Mesenchymal stem cell (in vitro differentiated cells and primary cell): ENCODE measurements at regions not wholly inside any gene's neighbourhood (a gene's known extent, or its start where the extent isn't known, plus 50 kb on each side); places are given as distances from the start of the nearest gene placed in this dataset.

Experiments used
- DNase-seq: peaks from one replicate; pipeline ENCODE4 v3.0.0-alpha.2; 2013
- H2AFZ ChIP-seq: one replicate; pipeline ENCODE4 v1.6.1; 2013; ENCODE audit warnings: low read depth, mild to moderate bottlenecking, control low read depth, inconsistent platforms, low read length, moderate library complexity
- H2AK5ac ChIP-seq: 2 replicates; pipeline ENCODE4 v1.6.1; 2013; ENCODE audit warnings: low read length, moderate library complexity, mild to moderate bottlenecking, inconsistent platforms; ENCODE audit not compliant: severe bottlenecking
- H2BK120ac ChIP-seq: one replicate; pipeline ENCODE4 v1.6.1; 2013; ENCODE audit warnings: low read depth, mild to moderate bottlenecking, inconsistent platforms, low read length, moderate library complexity
- H2BK12ac ChIP-seq, 2 experiments: one replicate each; pipeline ENCODE4 v1.6.1; 2013; ENCODE audit warnings: inconsistent platforms in 2 of 2, low read length in 2 of 2, mild to moderate bottlenecking in 2 of 2, moderate library complexity in 2 of 2, control low read depth in 1 of 2
- H2BK15ac ChIP-seq: one replicate; pipeline ENCODE4 v1.6.1; 2013; ENCODE audit warnings: mild to moderate bottlenecking, low read depth, inconsistent platforms; ENCODE audit not compliant: poor library complexity, severe bottlenecking
- H2BK5ac ChIP-seq: 2 replicates; pipeline ENCODE4 v1.6.1; 2013; ENCODE audit warnings: low read depth, mild to moderate bottlenecking, low read length, control low read depth, inconsistent platforms; ENCODE audit not compliant: poor library complexity, severe bottlenecking
- H3K14ac ChIP-seq, 2 experiments: one replicate each; pipeline ENCODE4 v1.6.1; 2013; ENCODE audit warnings: inconsistent platforms in 2 of 2, low read length in 2 of 2, control low read depth in 1 of 2, mild to moderate bottlenecking in 1 of 2, moderate library complexity in 1 of 2
- H3K18ac ChIP-seq, 2 experiments: one replicate each; pipeline ENCODE4 v1.6.1; 2013; ENCODE audit warnings: inconsistent platforms in 2 of 2, low read length in 2 of 2, control low read depth in 1 of 2, low read depth in 1 of 2, mild to moderate bottlenecking in 1 of 2
- H3K23ac ChIP-seq, 2 experiments: one replicate each; pipeline ENCODE4 v1.6.1; 2013; ENCODE audit warnings: inconsistent platforms in 2 of 2, low read length in 2 of 2, mild to moderate bottlenecking in 2 of 2, moderate library complexity in 2 of 2, control low read depth in 1 of 2
- H3K27ac ChIP-seq: 2 replicates; pipeline ENCODE4 v1.5.1; 2013; ENCODE audit warnings: mild to moderate bottlenecking, moderate library complexity, low read length, control low read depth, inconsistent platforms; ENCODE audit not compliant: poor library complexity, severe bottlenecking
- H3K27me3 ChIP-seq, 2 experiments: 2 replicates each; pipeline versions ENCODE4 v1.6.1 to v1.7.0; 2013; ENCODE audit warnings: low read length in 2 of 2, mild to moderate bottlenecking in 2 of 2, moderate library complexity in 2 of 2, control low read depth in 1 of 2, inconsistent platforms in 1 of 2; ENCODE audit not compliant: control insufficient read depth in 1 of 2, insufficient read depth in 1 of 2
- H3K36me3 ChIP-seq, 2 experiments: 2 replicates each; pipeline versions ENCODE4 v1.6.1 to v1.7.0; 2013; ENCODE audit warnings: low read length in 2 of 2, control low read depth in 1 of 2, inconsistent platforms in 1 of 2, low read depth in 1 of 2, mild to moderate bottlenecking in 1 of 2; ENCODE audit not compliant: insufficient read depth in 2 of 2, control insufficient read depth in 1 of 2
- H3K4ac ChIP-seq, 2 experiments: one replicate each; pipeline ENCODE4 v1.6.1; 2013; ENCODE audit warnings: inconsistent platforms in 2 of 2, low read length in 2 of 2, mild to moderate bottlenecking in 2 of 2, moderate library complexity in 2 of 2, control low read depth in 1 of 2, low read depth in 1 of 2
- H3K4me1 ChIP-seq: 2 replicates; pipeline ENCODE4 v1.6.1; 2013; ENCODE audit warnings: low read depth, low read length, control low read depth; ENCODE audit not compliant: control insufficient read depth, insufficient read depth
- H3K4me2 ChIP-seq: 2 replicates; pipeline ENCODE4 v1.6.1; 2013; ENCODE audit warnings: low read length, mild to moderate bottlenecking, inconsistent platforms; ENCODE audit not compliant: poor library complexity, severe bottlenecking
- H3K4me3 ChIP-seq, 2 experiments: 2 replicates each; pipeline versions ENCODE4 v1.5.1 to v1.7.0; 2013; ENCODE audit warnings: low read length in 2 of 2, mild to moderate bottlenecking in 2 of 2, control low read depth in 1 of 2, low read depth in 1 of 2; ENCODE audit not compliant: insufficient read depth in 1 of 2
- H3K79me1 ChIP-seq: replicated peaks from 2 replicates; pipeline ENCODE4 v1.6.1; 2013; ENCODE audit warnings: mild to moderate bottlenecking, control low read depth, low read length, inconsistent platforms; ENCODE audit not compliant: poor library complexity, severe bottlenecking
- H3K9ac ChIP-seq: 2 replicates; pipeline ENCODE4 v1.7.0; 2013; ENCODE audit warnings: mild to moderate bottlenecking, low read length, moderate library complexity
- H3K9me3 ChIP-seq: 2 replicates; pipeline ENCODE4 v1.7.0; 2013; ENCODE audit warnings: mild to moderate bottlenecking, low read length; ENCODE audit not compliant: control insufficient read depth
- H4K8ac ChIP-seq: one replicate; pipeline ENCODE4 v1.6.1; 2013; ENCODE audit warnings: inconsistent platforms, mild to moderate bottlenecking, low read length, moderate library complexity
- H4K91ac ChIP-seq: one replicate; pipeline ENCODE4 v1.6.1; 2013; ENCODE audit warnings: mild to moderate bottlenecking, low read length, inconsistent platforms
- WGBS: methylation state at CpG from one replicate; pipeline ENCODE4 v1.1.7; 2013; ENCODE audit warnings: mixed read lengths; 5-methylcytosine and 5-hydroxymethylcytosine counted together

- H3K4me2 ChIP-seq = no peak overlapping the region
- H2AK5ac ChIP-seq = no peak overlapping the region
- no peaks in the 10 kb centered on the region for H3K79me1 ChIP-seq
- H3K36me3 ChIP-seq = no peaks in the 10 kb centered on the region
- no peak overlapping the region for H3K18ac ChIP-seq
- H2BK120ac ChIP-seq = no peak overlapping the region
- no peaks in the 10 kb centered on the region for H3K4me1 ChIP-seq
- DNase-seq = no peak
- H3K27me3 ChIP-seq = no peaks in the 10 kb centered on the region
- H2AFZ ChIP-seq = no peak overlapping the region
- H2BK12ac ChIP-seq = no peak overlapping the region
- H4K8ac ChIP-seq = no peak overlapping the region
- no peak overlapping the region for H3K23ac ChIP-seq
- H2BK5ac ChIP-seq = no peak overlapping the region
- 40% methylated on average over 1 of the region's 1 CpG for WGBS
- H3K9me3 ChIP-seq = no peaks in the 10 kb centered on the region
- H3K4ac ChIP-seq = no peak overlapping the region
- H3K9ac ChIP-seq = no peak overlapping the region
- no peak overlapping the region for H4K91ac ChIP-seq
- H3K4me3 ChIP-seq = no peak overlapping the region
- H3K14ac ChIP-seq = no peak overlapping the region
- no peak overlapping the region for H3K27ac ChIP-seq
- H2BK15ac ChIP-seq = no peak overlapping the region
Measured at GRCh38 chr1:71170925-71171324, 90.1 kb upstream of the ZRANB2 start.

DNA sequence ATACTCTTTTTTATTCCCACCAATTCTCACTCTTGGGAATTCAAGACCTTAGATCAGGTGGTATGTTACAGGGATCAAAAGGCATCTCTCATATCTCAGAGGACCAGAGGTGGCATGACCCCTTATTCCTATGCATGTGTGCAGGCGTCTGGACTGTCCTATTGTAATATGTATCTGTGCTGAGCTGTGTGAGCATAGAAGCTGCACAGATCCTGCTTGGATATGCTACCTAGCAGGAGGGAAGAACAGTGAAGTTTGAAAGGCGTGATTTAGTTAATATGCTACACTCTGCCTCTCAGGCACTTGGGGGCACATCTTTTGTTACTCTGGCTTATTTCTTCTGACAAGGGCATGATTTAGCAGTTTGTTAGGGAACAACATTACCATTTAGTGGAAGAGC lies 86.7 kb upstream of the ZRANB2 start:
- Histone ChIP-seq H3K18ac (no peak overlapping the region), H3K27ac (no peak overlapping the region), H2BK12ac (no peak overlapping the region), H2BK15ac (no peak overlapping the region), H3K14ac (no peak overlapping the region), H3K4ac (no peak overlapping the region), H3K4me2 (no peak overlapping the region), H4K8ac (no peak overlapping the region), H2BK120ac (no peak overlapping the region), H2AFZ (no peak overlapping the region), H3K4me3 (no peak overlapping the region), H3K27me3 (no peaks in the 10 kb centered on the region), H3K9me3 (no peaks in the 10 kb centered on the region), H4K91ac (no peak overlapping the region), H3K9ac (no peak overlapping the region), H3K79me1 (no peaks in the 10 kb centered on the region), H3K36me3 (no peaks in the 10 kb centered on the region), H2BK5ac (no peak overlapping the region), H3K4me1 (no peaks in the 10 kb centered on the region), H3K23ac (no peak overlapping the region), H2AK5ac (no peak overlapping the region)
- 69% methylated on average over 2 of the region's 2 CpGs for WGBS
- DNase-seq = no peak

DNA sequence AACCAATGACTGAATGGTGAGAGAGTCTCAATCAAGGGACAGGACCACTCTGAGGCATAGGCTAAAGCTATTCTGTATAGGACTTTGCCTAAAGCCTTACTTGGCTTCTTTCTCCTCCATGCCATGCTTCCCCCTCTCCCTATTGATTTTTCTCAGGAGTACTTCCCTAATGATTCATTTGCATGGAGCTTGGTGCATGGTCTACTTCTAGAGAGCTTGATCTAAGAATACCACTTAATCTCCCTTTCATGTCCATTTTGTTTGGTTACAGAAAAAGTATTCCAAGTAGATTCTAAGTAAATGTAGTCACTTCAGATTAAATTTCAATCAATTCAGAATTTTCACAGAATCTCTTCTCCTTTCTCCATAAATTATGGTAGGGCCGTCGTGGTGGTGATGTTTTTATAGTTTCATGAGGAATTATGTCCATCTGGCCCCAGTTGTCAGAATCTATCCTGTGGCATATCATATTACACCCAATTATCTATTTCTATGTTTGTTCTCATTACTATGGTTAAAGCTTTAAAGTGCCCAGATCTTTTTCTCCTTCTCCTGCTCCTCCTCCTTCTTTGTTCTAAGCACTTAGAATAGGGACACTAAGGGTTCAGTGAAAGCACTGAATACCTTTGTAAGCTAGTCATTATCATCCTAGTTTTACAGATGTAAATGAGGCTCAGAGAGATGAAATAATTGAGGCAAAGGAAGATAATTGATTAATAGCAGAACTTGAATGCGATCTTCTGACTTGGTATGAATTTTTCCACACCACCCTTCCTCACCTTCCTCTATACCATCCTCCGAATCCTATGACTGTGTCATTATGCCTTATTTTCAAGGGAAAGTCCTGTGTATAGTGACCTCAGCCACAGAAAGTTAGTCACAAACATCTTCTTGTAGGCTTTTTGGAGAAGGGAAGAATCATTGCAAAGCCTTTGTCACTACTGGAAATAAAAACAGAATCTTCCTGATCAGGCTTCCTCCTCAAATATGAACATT lies 85.6 kb upstream of the ZRANB2 start:
- Histone ChIP-seq H3K27me3 (no peaks in the 10 kb centered on the region), H3K9ac (no peak overlapping the region), H2BK120ac (no peak overlapping the region), H3K9me3 (no peaks in the 10 kb centered on the region), H3K4ac (no peak overlapping the region), H2BK5ac (no peak overlapping the region), H4K8ac (no peak overlapping the region), H3K14ac (no peak overlapping the region), H2BK12ac (no peak overlapping the region), H2BK15ac (no peak overlapping the region), H3K36me3 (no peaks in the 10 kb centered on the region), H2AFZ (no peak overlapping the region), H4K91ac (no peak overlapping the region), H3K4me2 (no peak overlapping the region), H3K18ac (no peak overlapping the region), H3K4me3 (no peak overlapping the region), H3K79me1 (no peaks in the 10 kb centered on the region), H3K23ac (no peak overlapping the region), H3K27ac (no peak overlapping the region), H2AK5ac (no peak overlapping the region), H3K4me1 (no peaks in the 10 kb centered on the region)
- DNase-seq = no peak
- WGBS = 100% methylated on average over 2 of the region's 4 CpGs

- no peak overlapping the region for H4K91ac ChIP-seq
- H3K9ac ChIP-seq = no peak overlapping the region
- H3K14ac ChIP-seq = no peak overlapping the region
- no peak overlapping the region for H2AK5ac ChIP-seq
- 80% methylated on average over 1 of the region's 2 CpGs for WGBS
- H2BK15ac ChIP-seq = no peak overlapping the region
- no peak for DNase-seq
- no peaks in the 10 kb centered on the region for H3K9me3 ChIP-seq
- H3K36me3 ChIP-seq = no peaks in the 10 kb centered on the region
- no peak overlapping the region for H3K4ac ChIP-seq
- H4K8ac ChIP-seq = no peak overlapping the region
- H3K4me2 ChIP-seq = no peak overlapping the region
- no peak overlapping the region for H3K27ac ChIP-seq
- H2BK12ac ChIP-seq = no peak overlapping the region
- H3K4me3 ChIP-seq = no peak overlapping the region
- H2AFZ ChIP-seq = no peak overlapping the region
- H3K79me1 ChIP-seq = no peaks in the 10 kb centered on the region
- H3K23ac ChIP-seq = no peak overlapping the region
- peaks cover 2% of the 10 kb centered on the region for H3K4me1 ChIP-seq
- H3K27me3 ChIP-seq = no peaks in the 10 kb centered on the region
- H2BK5ac ChIP-seq = no peak overlapping the region
- no peak overlapping the region for H2BK120ac ChIP-seq
- no peak overlapping the region for H3K18ac ChIP-seq
Measured at GRCh38 chr1:71157715-71158114, 76.9 kb upstream of the ZRANB2 start.
